Activated CD4-positive, alpha-beta memory T cell treated with anti-CD3 and anti-CD28 coated beads, Interleukin-2, amount 10 ng/mL, durations not matched to agents 7 days and 5 days (primary cell): ENCODE measurements at regions not wholly inside any gene's neighbourhood (a gene's known extent, or its start where the extent isn't known, plus 50 kb on each side); places are given as distances from the start of the nearest gene placed in this dataset.
"Not testable (repeated sequence)": the region's sequence is repeated elsewhere in the genome, so short reads cannot be mapped to it uniquely, and the experiment has no call there.

Experiments used
- CTCF ChIA-PET: fragments of 350-600 bp; sonication (Branson Sonifier 250); formaldehyde crosslinking; loops from one replicate; lab custom pipeline; 2021; ENCODE audit warnings: antibody characterized with exemption, inconsistent platforms; lab: Charles Lee
- POLR2A ChIA-PET: fragments of 350-600 bp; sonication (Branson Sonifier 250); formaldehyde crosslinking; loops from one replicate; lab custom pipeline; 2021; ENCODE audit warnings: antibody characterized with exemption; lab: Charles Lee
- DNase-seq: peaks from one replicate; pipeline ENCODE4 v3.0.0-alpha.2; 2020
- H3K27ac Mint-ChIP-seq: one replicate; pipeline ENCODE4 v1.8.0; 2021; ENCODE audit warnings: mild to moderate bottlenecking, mixed read lengths
- H3K27me3 Mint-ChIP-seq: one replicate; pipeline ENCODE4 v1.8.0; 2021; ENCODE audit warnings: mixed read lengths
- H3K36me3 Mint-ChIP-seq: one replicate; pipeline ENCODE4 v1.8.0; 2021; ENCODE audit warnings: low read depth, mixed read lengths
- H3K4me1 Mint-ChIP-seq: one replicate; pipeline ENCODE4 v1.8.0; 2021; ENCODE audit warnings: mixed read lengths
- H3K4me3 Mint-ChIP-seq: one replicate; pipeline ENCODE4 v1.8.0; 2021; ENCODE audit warnings: mild to moderate bottlenecking, mixed read lengths
- H3K9me3 Mint-ChIP-seq: one replicate; pipeline ENCODE4 v1.8.0; 2021; ENCODE audit warnings: mixed read lengths

DNA sequence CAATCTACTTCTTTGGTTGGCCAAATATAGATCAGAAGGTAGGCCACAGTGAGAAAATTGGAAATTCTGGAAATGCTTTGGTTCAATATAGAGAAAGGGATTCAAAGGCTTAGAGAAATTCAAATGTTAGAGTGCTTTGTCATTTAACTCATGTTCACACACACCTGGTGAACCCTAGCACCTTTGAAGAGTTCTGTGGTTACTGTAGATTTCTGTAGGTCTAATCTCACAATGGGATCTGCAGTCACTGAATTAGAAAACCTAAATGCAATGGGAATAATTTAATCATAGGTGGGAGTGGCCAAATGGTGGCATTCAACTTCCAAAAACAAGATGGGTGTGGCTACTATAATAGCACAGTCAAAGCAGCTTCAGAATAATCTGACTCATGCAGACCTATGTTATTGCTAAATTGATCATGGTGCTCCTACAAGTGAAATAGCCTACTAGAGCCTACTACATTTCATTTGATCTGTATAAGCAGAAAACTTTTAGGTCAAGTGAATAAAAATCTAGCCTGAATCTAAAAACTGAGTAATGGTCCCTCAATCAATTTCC is 1152.9 kb downstream of the PCDH9 start:
- no peaks in the 10 kb centered on the region for H3K27me3 Mint-ChIP-seq
- H3K9me3 Mint-ChIP-seq, result peaks cover 4% of the 10 kb centered on the region
- no peaks in the 10 kb centered on the region for H3K4me1 Mint-ChIP-seq
- no peak overlapping the region for H3K4me3 Mint-ChIP-seq
- DNase-seq, result no peak
- POLR2A ChIA-PET, result no interaction called here
- H3K27ac Mint-ChIP-seq, result no peak overlapping the region
- CTCF ChIA-PET, result no interaction called here
- H3K36me3 Mint-ChIP-seq, result no peaks in the 10 kb centered on the region

DNA sequence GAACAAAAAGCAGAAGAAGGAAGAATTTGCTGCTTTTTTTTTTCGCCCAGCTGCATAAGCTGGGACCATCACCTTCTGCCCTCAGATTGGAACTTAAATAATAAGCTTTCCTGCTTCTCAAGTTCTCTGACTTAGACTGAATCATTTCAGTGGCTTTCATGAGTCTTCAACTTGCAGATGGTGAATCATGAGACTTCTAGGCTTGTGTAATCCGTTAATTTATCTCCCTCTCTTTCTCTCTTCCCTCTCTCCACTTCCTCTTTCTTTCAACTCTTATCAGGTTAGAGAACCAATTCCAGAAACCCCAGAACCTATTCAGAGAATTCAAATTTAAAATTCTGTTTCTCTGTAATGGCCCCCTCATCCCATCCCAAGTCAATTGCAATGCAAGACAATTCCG is 1153.7 kb downstream of the PCDH9 start:
- H3K36me3 Mint-ChIP-seq, result no peaks in the 10 kb centered on the region
- POLR2A ChIA-PET, result no interaction called here
- no peak overlapping the region for H3K27ac Mint-ChIP-seq
- peaks cover 4% of the 10 kb centered on the region for H3K9me3 Mint-ChIP-seq
- no peaks in the 10 kb centered on the region for H3K4me1 Mint-ChIP-seq
- no peak for DNase-seq
- H3K27me3 Mint-ChIP-seq, result no peaks in the 10 kb centered on the region
- H3K4me3 Mint-ChIP-seq, result no peak overlapping the region
- CTCF ChIA-PET, result no interaction called here

DNA sequence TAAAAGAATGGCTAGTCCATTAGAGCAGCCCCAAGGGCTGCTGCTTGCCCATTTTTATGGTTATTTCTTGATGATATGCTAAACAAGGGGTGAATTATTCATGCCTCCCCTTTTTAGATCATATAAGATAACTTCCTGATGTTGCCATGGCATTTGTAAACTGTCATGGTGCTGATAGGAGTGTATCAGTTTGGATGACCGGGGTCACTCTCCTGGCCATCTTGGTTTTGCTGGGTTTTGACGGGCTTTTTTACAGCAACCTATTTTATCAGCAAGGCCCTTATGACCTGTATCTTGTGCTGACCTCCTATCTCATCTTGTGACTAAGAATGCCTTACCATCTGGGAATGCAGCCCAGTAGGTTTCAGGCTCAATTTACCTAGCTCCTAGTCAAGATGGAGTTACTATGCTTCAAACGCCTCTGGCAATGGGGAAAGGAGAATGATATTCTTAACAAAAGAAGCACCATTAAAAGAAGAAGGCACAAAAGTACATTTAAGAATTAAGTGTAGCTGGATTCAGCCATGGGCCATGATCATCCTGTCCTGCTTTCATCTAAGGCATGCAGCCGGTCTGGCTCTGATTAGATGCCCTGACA is 1156.0 kb downstream of the PCDH9 start:
- no peaks in the 10 kb centered on the region for H3K36me3 Mint-ChIP-seq
- H3K4me1 Mint-ChIP-seq, result no peaks in the 10 kb centered on the region
- H3K4me3 Mint-ChIP-seq, result no peak overlapping the region
- H3K27ac Mint-ChIP-seq, result no peak overlapping the region
- ChIA-PET POLR2A (no interaction called here), CTCF (no interaction called here)
- DNase-seq, result no peak
- no peaks in the 10 kb centered on the region for H3K27me3 Mint-ChIP-seq
- H3K9me3 Mint-ChIP-seq, result peaks cover 4% of the 10 kb centered on the region

DNA sequence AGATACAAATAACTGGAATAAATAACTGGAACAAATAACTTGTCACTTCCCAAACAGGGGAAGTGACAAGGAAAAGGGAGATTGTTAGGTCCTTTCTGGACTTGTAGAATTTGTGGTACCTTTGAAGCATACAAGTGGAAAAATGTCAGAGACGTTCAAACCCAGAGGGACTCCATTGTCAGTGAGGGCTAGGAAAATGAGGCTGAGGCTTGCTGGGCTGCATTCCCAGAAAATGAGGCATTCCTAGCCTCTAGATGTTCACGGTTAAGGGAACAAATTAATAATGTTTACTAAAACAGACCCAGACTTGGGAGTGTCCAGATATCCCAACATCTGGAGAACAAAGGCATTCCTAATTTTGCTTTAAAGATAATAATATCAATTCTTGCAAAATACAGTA is 1158.0 kb downstream of the PCDH9 start:
- H3K9me3 Mint-ChIP-seq, CTCF ChIA-PET, POLR2A ChIA-PET, DNase-seq, H3K4me3 Mint-ChIP-seq, H3K27me3 Mint-ChIP-seq, H3K4me1 Mint-ChIP-seq, H3K27ac Mint-ChIP-seq, H3K36me3 Mint-ChIP-seq: not testable (repeated sequence)

DNA sequence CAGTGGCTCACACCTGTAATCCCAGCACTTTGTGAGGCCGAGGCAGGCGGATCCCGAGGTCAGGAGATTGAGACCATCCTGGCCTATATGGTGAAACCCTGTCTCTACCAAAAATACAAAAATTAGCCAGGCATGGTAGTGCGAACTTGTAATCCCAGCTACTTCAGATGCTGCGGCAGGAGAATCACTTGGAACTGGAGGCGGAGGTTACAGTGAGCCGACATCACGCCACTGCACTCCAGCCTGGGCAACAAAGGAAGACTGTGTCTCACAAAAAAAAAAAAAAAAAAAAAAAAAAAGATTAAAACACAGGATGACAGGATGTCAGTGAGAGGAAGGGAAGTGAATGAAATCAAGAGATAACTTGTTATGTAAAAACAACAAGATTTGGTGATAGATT is 1158.5 kb downstream of the PCDH9 start:
- H3K27me3 Mint-ChIP-seq, result no peaks in the 10 kb centered on the region
- no peak overlapping the region for H3K4me3 Mint-ChIP-seq
- no peaks in the 10 kb centered on the region for H3K36me3 Mint-ChIP-seq
- ChIA-PET POLR2A (no interaction called here), CTCF (no interaction called here)
- H3K27ac Mint-ChIP-seq, result no peak overlapping the region
- peaks cover 4% of the 10 kb centered on the region for H3K9me3 Mint-ChIP-seq
- DNase-seq, result no peak
- no peaks in the 10 kb centered on the region for H3K4me1 Mint-ChIP-seq

DNA sequence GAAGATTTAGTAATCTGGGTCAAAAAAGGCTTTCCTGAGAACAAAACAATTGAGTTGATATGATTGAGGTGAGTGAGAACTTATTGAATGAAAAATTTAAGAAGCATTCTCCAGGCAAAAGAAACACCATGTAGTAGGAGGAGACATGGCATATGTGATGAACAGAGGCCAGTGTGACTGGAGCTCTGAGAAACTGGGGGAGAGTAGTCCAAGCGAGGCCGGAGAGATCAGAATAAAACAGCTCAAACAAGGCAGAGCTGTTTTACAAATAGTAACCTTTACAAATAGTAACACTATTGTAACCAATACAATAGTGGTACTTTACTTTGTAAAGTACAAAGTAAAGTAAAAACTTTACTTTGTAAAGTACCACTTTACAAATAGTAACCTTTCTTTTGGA is 1159.1 kb downstream of the PCDH9 start:
- Mint-ChIP-seq H3K27me3 (no peaks in the 10 kb centered on the region), H3K4me1 (no peaks in the 10 kb centered on the region), H3K9me3 (peaks cover 2% of the 10 kb centered on the region), H3K27ac (no peak overlapping the region), H3K4me3 (no peak overlapping the region), H3K36me3 (no peaks in the 10 kb centered on the region)
- POLR2A ChIA-PET, result no interaction called here
- no peak for DNase-seq
- CTCF ChIA-PET, result no interaction called here

GRCh38 chr13:66069570-66069969 is 1160.6 kb downstream of the PCDH9 start:
- Mint-ChIP-seq H3K27ac (no peak overlapping the region), H3K36me3 (no peaks in the 10 kb centered on the region), H3K27me3 (no peaks in the 10 kb centered on the region), H3K4me3 (no peak overlapping the region), H3K4me1 (no peaks in the 10 kb centered on the region), H3K9me3 (peaks cover 2% of the 10 kb centered on the region)
- no peak for DNase-seq
- ChIA-PET CTCF (no interaction called here), POLR2A (no interaction called here)

GRCh38 chr13:66068683-66069082 is 1161.5 kb downstream of the PCDH9 start:
- no peaks in the 10 kb centered on the region for H3K36me3 Mint-ChIP-seq
- DNase-seq, result no peak
- ChIA-PET CTCF (no interaction called here), POLR2A (no interaction called here)
- H3K9me3 Mint-ChIP-seq, result peaks cover 2% of the 10 kb centered on the region
- H3K27ac Mint-ChIP-seq, result no peak overlapping the region
- no peak overlapping the region for H3K4me3 Mint-ChIP-seq
- no peaks in the 10 kb centered on the region for H3K4me1 Mint-ChIP-seq
- H3K27me3 Mint-ChIP-seq, result no peaks in the 10 kb centered on the region

DNA sequence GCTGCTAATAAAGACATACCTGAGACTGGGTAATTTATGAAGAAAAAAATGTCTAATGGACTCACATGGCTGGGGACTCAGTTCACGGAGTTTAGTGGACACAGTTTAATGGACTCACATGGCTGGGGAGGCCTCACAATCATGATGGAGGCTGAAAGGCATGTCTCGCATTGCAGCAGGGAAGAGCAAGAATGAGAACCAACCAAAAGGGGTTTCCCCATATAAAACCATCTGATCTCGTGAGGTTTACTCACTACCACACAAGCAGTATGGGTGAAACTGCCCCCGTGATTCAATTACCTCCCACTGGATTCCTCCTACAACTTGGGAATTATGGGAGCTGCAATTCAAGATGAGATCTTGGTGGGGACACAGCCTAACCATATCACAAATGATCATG is 1181.2 kb downstream of the PCDH9 start:
- H3K36me3 Mint-ChIP-seq, result no peaks in the 10 kb centered on the region
- H3K9me3 Mint-ChIP-seq, result peaks cover 5% of the 10 kb centered on the region
- H3K27me3 Mint-ChIP-seq, result no peaks in the 10 kb centered on the region
- ChIA-PET POLR2A (no interaction called here), CTCF (no interaction called here)
- no peak for DNase-seq
- H3K4me3 Mint-ChIP-seq, result no peak overlapping the region
- no peak overlapping the region for H3K27ac Mint-ChIP-seq
- no peaks in the 10 kb centered on the region for H3K4me1 Mint-ChIP-seq

DNA sequence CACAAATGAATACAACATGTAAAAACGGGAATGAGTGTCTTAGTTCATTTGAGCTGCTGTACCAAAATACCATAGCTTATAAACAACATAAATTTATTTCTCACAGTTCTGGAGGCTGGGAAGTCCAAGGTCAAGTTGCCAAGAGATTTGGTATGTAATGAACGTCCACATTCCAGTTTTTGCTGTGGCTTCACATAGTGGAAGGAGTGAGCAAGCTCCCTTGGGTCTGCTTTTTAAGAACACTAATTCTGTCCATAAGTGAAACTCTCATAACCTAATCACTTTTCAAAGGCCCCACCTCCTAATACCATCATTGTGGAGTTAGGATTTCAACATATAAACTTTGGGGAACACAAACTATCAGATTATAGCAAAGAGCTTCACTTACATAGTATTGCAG is 1189.6 kb downstream of the PCDH9 start:
- no peaks in the 10 kb centered on the region for H3K4me1 Mint-ChIP-seq
- no peak overlapping the region for H3K4me3 Mint-ChIP-seq
- no peaks in the 10 kb centered on the region for H3K27me3 Mint-ChIP-seq
- no peaks in the 10 kb centered on the region for H3K36me3 Mint-ChIP-seq
- H3K9me3 Mint-ChIP-seq, result no peaks in the 10 kb centered on the region
- POLR2A ChIA-PET, result no interaction called here
- H3K27ac Mint-ChIP-seq, result no peak overlapping the region
- CTCF ChIA-PET, result no interaction called here
- DNase-seq, result no peak

GRCh38 chr13:66037096-66037495 is 1193.0 kb downstream of the PCDH9 start:
- Mint-ChIP-seq H3K27ac (no peak overlapping the region), H3K27me3 (no peaks in the 10 kb centered on the region), H3K4me1 (no peaks in the 10 kb centered on the region), H3K9me3 (no peaks in the 10 kb centered on the region), H3K4me3 (no peak overlapping the region), H3K36me3 (no peaks in the 10 kb centered on the region)
- CTCF ChIA-PET, result no interaction called here
- DNase-seq, result no peak
- POLR2A ChIA-PET, result no interaction called here

GRCh38 chr13:66036636-66037035 is 1193.5 kb downstream of the PCDH9 start:
- no peak for DNase-seq
- H3K9me3 Mint-ChIP-seq, result no peaks in the 10 kb centered on the region
- POLR2A ChIA-PET, result no interaction called here
- no peak overlapping the region for H3K27ac Mint-ChIP-seq
- H3K36me3 Mint-ChIP-seq, result no peaks in the 10 kb centered on the region
- H3K4me1 Mint-ChIP-seq, result no peaks in the 10 kb centered on the region
- H3K27me3 Mint-ChIP-seq, result no peaks in the 10 kb centered on the region
- CTCF ChIA-PET, result no interaction called here
- H3K4me3 Mint-ChIP-seq, result no peak overlapping the region

GRCh38 chr13:66036024-66036614 is 1194.0 kb downstream of the PCDH9 start:
- no peak overlapping the region for H3K4me3 Mint-ChIP-seq
- no peak for DNase-seq
- H3K4me1 Mint-ChIP-seq, result no peaks in the 10 kb centered on the region
- no peaks in the 10 kb centered on the region for H3K36me3 Mint-ChIP-seq
- H3K27ac Mint-ChIP-seq, result no peak overlapping the region
- ChIA-PET CTCF (no interaction called here), POLR2A (no interaction called here)
- no peaks in the 10 kb centered on the region for H3K27me3 Mint-ChIP-seq
- no peaks in the 10 kb centered on the region for H3K9me3 Mint-ChIP-seq

GRCh38 chr13:66033924-66034323 is 1196.2 kb downstream of the PCDH9 start:
- ChIA-PET POLR2A (no interaction called here), CTCF (no interaction called here)
- H3K4me3 Mint-ChIP-seq, result no peak overlapping the region
- DNase-seq, result no peak
- H3K27ac Mint-ChIP-seq, result no peak overlapping the region
- no peaks in the 10 kb centered on the region for H3K27me3 Mint-ChIP-seq
- H3K36me3 Mint-ChIP-seq, result no peaks in the 10 kb centered on the region
- H3K4me1 Mint-ChIP-seq, result no peaks in the 10 kb centered on the region
- no peaks in the 10 kb centered on the region for H3K9me3 Mint-ChIP-seq
